ENCODE measurements at regions not wholly inside any gene's neighbourhood (a gene's known extent, or its start where the extent isn't known, plus 50 kb on each side); places are given as distances from the start of the nearest gene placed in this dataset.

DNA sequence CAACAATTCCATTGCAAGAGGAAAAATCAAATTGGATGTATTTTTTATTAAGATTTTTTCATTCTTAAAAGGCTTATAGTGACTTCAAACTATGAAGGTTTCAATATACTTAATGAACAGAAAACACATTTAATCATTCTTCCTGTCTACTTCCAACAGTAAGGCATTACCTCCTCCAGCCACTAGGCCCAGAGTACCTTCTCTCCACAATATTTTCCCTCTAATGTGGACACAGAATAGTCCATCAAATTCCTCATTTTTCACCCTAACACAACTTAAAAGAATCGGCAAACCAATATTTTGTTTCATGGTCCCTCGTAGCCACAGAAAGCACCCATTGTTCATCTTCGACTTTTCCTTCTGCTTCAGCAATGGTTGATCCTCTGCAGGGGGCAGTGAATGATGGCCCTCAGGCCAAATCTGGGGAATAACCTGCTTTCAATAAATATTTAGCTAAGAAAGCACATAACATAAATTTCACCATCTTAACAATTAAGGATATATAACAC lies 335.4 kb upstream of the ID4 start:
- TF ChIP-seq POLR2A (IDR thresholded peaks at IDR 0.05; ENCODE audit: low read length) (no peak), GATA1 (IDR thresholded peaks at IDR 0.05; ENCODE audit: low read depth, low read length) (no peak)
